ENCODE measurements at regions not wholly inside any gene's neighbourhood (a gene's known extent, or its start where the extent isn't known, plus 50 kb on each side); places are given as distances from the start of the nearest gene placed in this dataset.
"Not testable (repeated sequence)": the region's sequence is repeated elsewhere in the genome, so short reads cannot be mapped to it uniquely, and the experiment has no call there.

DNA sequence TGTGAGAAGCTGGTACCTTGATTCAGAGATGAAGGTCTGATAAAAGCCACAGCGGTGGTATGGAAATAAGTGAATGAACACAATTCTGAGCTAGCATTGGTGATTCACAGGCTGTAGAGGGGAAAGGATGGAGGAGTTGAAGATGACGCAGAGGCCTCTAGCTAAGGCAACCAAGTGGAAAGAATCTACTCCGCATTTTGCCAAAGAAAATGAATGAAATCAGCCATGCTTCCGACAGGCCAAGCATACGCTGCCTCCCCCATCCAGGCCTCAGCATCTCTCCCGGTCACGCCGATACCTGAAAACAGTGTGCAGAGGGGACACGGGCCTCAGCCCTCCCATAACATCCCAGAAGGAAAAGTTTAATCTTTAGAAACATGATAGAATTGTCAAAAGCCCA is 124.3 kb upstream of the UNC5B start:
- H3K9me3 ChIP-seq, result no peaks in the 10 kb centered on the region
- ATAC-seq, result no peak
- no peak overlapping the region for H3K4me3 ChIP-seq
- no peak for DNase-seq
- H3K4me1 ChIP-seq (ENCODE audit: low read depth), result no peaks in the 10 kb centered on the region
- no peaks in the 10 kb centered on the region for H3K36me3 ChIP-seq (ENCODE audit: low read depth)
- intact Hi-C loops (cut with DNase I, micrococcal nuclease), result no loop called here
- TF ChIP-seq, protein P1, sequence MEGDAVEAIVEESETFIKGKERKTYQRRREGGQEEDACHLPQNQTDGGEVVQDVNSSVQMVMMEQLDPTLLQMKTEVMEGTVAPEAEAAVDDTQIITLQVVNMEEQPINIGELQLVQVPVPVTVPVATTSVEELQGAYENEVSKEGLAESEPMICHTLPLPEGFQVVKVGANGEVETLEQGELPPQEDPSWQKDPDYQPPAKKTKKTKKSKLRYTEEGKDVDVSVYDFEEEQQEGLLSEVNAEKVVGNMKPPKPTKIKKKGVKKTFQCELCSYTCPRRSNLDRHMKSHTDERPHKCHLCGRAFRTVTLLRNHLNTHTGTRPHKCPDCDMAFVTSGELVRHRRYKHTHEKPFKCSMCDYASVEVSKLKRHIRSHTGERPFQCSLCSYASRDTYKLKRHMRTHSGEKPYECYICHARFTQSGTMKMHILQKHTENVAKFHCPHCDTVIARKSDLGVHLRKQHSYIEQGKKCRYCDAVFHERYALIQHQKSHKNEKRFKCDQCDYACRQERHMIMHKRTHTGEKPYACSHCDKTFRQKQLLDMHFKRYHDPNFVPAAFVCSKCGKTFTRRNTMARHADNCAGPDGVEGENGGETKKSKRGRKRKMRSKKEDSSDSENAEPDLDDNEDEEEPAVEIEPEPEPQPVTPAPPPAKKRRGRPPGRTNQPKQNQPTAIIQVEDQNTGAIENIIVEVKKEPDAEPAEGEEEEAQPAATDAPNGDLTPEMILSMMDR (IDR thresholded peaks at IDR 0.05), result no peak

DNA sequence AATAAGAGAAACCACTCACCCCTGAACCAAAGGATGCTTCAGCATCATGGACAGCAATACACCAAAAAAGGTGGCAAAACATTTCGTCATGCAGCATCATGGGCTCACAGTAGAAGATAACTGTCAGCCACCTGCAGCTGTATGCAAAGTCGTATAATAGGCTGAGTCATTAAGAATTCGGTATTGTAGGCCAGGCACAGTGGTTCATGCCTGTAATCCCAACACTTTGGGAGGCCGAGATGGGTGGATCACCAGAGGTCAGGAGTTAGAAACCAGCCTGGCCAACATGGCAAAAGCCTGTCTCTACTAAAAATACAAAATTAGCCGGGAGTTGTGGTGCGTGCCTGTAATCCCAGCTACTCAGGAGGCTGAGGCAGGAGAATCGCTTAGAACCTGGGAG is 123.8 kb upstream of the UNC5B start:
- DNase-seq; H3K4me1 ChIP-seq (ENCODE audit: low read depth); intact Hi-C loops (cut with DNase I, micrococcal nuclease); ATAC-seq; H3K36me3 ChIP-seq (ENCODE audit: low read depth); H3K4me3 ChIP-seq; H3K9me3 ChIP-seq: not testable (repeated sequence)

DNA sequence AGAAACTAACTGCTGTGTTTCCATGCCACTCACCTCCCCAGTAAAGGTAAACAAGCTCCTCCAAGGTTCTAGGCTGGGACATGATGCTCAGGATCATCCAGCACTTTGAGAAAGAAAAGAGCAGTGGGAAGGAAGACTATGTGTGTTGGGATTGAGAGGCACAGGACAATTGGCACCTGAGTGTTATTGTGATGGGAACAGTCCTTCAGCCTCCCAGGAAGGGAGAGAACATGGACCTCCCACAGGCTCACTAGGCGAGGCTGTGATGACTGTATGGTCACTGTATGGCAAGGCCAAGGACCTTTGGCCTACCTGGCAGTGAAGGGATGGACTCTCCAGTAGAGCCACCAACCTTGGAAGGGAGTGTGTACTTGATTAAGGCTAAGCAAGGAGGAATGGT is 123.2 kb upstream of the UNC5B start:
- intact Hi-C loops (cut with DNase I, micrococcal nuclease), result no loop called here
- DNase-seq, result no peak
- TF ChIP-seq, protein P1 (IDR thresholded peaks at IDR 0.05), result no peak
- H3K4me3 ChIP-seq, result no peak overlapping the region
- no peak for ATAC-seq
- H3K9me3 ChIP-seq, result no peaks in the 10 kb centered on the region
- no peaks in the 10 kb centered on the region for H3K4me1 ChIP-seq (ENCODE audit: low read depth)
- H3K36me3 ChIP-seq (ENCODE audit: low read depth), result no peaks in the 10 kb centered on the region

DNA sequence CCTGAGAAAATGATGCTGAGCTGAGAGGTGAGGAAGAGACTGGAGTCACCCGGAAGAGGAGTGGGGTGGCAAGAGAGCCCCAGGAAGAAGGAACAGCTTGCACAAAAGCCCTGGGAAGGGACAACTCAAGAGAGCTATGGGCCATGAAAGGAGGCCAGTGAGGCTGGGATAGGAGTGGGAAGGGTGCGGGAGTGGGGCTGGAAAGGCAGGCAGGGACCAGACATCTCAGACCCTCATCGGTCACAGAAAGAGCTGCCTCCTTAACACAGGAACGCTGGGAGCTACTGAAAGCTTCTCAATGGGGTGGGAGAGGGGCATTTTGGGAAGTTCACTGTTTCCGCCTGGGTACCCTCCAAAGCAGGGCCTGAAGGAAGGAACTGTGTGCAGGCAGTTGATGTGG is 122.0 kb upstream of the UNC5B start:
- Histone ChIP-seq H3K4me3 (no peak overlapping the region), H3K4me1 (ENCODE audit: low read depth) (no peaks in the 10 kb centered on the region), H3K9me3 (no peaks in the 10 kb centered on the region), H3K36me3 (ENCODE audit: low read depth) (no peaks in the 10 kb centered on the region)
- TF ChIP-seq, protein P1 (IDR thresholded peaks at IDR 0.05), result no peak
- intact Hi-C loops (cut with DNase I, micrococcal nuclease), result no loop called here
- no peak for ATAC-seq
- DNase-seq, result no peak

DNA sequence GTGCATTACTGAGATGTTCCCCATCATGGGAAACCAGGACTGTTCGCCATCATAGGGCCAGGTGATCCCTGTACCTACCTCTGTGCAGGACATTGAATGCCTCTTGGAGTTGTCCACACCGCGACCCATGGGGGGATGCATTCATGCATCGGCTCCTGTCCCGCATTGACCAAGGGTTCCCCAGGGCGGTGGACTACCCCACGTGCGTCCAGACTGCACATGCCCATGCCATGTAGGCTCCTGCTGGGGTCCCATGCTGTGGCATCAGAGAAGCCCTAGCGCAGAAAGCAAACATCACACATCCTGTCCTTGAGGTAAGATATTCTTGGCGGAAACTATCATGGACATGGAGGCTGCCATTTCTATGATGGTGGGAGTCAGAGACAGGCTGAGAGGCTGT is 121.6 kb upstream of the UNC5B start:
- Histone ChIP-seq H3K4me3 (no peak overlapping the region), H3K9me3 (no peaks in the 10 kb centered on the region), H3K36me3 (ENCODE audit: low read depth) (no peaks in the 10 kb centered on the region), H3K4me1 (ENCODE audit: low read depth) (no peaks in the 10 kb centered on the region)
- ATAC-seq (no peak), DNase-seq (no peak)
- intact Hi-C loops (cut with DNase I, micrococcal nuclease), result no loop called here
- TF ChIP-seq, protein P1 (IDR thresholded peaks at IDR 0.05), result no peak

DNA sequence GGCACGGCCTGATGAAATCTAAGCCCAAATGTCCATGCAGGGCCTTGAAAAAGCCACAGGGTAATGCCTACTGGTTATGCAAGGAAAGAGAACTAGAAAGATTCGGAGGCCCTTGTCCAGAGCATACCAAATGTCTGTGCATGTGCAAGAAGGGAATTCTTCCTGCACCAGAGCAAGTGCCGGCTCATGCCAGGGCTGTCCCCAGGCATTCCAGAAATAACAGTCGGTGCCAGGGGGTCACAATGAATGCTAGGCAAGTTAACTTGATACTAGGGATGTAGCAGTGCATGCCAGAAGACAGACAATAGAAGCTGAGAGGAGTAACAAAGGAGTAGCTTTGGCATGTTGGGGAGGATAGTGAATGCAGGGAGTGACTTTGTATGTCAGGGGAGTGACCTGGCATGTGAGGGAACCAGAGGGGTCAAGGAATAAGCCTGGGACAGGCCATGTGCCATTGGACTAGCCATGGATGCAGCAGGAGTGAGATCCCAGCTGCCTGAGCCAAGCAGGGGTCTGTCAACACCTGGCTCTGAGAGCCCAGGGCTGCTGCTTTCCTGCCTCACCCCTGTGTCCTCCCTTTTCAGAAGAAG is 119.5 kb upstream of the UNC5B start:
- DNase-seq (no peak), ATAC-seq (no peak)
- TF ChIP-seq, protein P1 (IDR thresholded peaks at IDR 0.05), result no peak
- Histone ChIP-seq H3K36me3 (ENCODE audit: low read depth) (no peaks in the 10 kb centered on the region), H3K4me3 (no peak overlapping the region), H3K4me1 (ENCODE audit: low read depth) (no peaks in the 10 kb centered on the region), H3K9me3 (no peaks in the 10 kb centered on the region)
- intact Hi-C loops (cut with DNase I, micrococcal nuclease), result no loop called here
